AG09309 (cell line): ENCODE measurements at regions not wholly inside any gene's neighbourhood (a gene's known extent, or its start where the extent isn't known, plus 50 kb on each side); places are given as distances from the start of the nearest gene placed in this dataset.

Experiments
- DNase-seq: peaks from one replicate; pipeline ENCODE4 v3.0.0-alpha.2; 2010; ENCODE audit warnings: low read depth
- H3K4me3 ChIP-seq: 2 replicates; pipeline ENCODE4 v1.5.1; 2011; ENCODE audit warnings: mild to moderate bottlenecking, low read depth, low read length, moderate library complexity; ENCODE audit not compliant: control insufficient read depth
- CTCF ChIP-seq: IDR thresholded peaks from 2 replicates; pipeline ENCODE4 v1.5.1; 2011; ENCODE audit warnings: mild to moderate bottlenecking, low read depth, low read length, inconsistent platforms; ENCODE audit not compliant: insufficient read depth, control insufficient read depth; ENCODE audit errors: missing control alignments

DNA sequence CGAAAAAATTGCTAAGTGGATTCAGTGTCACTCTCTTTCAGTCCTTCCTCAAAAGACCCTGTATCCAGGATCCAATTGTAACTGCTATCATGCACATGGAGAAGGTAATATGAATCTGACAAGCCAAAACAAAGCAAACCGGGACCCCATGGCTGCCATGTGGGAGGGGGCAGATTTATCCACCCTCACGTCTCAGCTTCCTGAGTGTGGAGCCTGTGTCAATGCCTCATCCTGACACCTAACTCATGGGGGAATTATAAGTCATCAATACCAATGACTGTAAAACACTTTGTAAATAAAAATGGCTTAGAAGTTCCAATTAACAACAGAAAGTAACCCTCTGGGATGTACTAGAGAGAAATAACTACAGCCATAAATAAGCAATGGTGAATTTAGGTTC lies 174.1 kb upstream of the MCHR2 start:
- no peak for TF ChIP-seq CTCF
- DNase-seq: no peak
- no peak overlapping the region for H3K4me3 ChIP-seq

- no peak for TF ChIP-seq CTCF
- DNase-seq: no peak
- H3K4me3 ChIP-seq: no peak overlapping the region
Observed at GRCh38 chr6:100167585-100167984, 173.6 kb upstream of the MCHR2 start.

DNA sequence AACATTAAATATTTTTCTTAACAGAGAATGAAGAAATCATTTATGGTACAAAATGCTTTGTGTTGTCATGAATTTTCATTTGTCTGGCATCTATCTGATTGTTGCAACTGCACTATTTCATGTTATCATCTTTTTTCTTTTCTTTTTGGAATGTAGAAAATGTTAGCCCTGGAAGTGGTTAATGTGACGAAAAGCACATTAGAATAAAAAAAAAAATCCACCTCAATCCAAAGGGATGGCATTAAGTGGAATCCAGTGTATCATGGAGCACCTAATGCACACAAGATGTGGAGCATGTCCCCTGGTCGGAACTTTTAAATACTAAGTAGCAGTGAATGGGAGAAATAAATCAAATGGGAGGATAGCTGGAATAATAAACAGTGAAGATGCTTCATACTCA lies 172.9 kb upstream of the MCHR2 start:
- TF ChIP-seq CTCF: no peak
- H3K4me3 ChIP-seq: no peak overlapping the region
- DNase-seq: no peak

GRCh38 chr6:100165442-100165841 lies 171.4 kb upstream of the MCHR2 start:
- TF ChIP-seq CTCF: no peak
- no peak for DNase-seq
- H3K4me3 ChIP-seq: no peak overlapping the region

DNA sequence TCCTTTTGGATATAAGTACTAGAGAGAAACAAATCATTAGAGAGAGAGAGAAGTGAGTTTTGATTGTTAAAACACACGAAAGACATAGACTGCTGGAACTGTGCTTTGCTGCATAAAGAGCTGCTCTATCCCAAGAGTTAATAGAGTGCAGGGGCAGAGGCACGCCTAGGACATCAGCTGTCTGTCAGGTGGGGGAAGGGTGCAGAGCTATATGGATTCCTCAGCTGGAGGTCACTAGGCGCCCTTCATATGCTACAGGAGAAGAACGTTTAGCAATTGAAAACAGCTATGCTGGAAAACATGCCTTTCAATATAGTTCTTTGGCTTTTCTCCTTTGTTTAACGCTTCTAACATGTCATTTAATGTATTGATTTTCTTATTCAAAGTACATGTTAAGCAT lies 169.0 kb upstream of the MCHR2 start:
- no peak for TF ChIP-seq CTCF
- DNase-seq: no peak
- no peak overlapping the region for H3K4me3 ChIP-seq

GRCh38 chr6:100161782-100162365 lies 167.9 kb upstream of the MCHR2 start:
- no peak for DNase-seq
- no peak for TF ChIP-seq CTCF
- H3K4me3 ChIP-seq: no peak overlapping the region

DNA sequence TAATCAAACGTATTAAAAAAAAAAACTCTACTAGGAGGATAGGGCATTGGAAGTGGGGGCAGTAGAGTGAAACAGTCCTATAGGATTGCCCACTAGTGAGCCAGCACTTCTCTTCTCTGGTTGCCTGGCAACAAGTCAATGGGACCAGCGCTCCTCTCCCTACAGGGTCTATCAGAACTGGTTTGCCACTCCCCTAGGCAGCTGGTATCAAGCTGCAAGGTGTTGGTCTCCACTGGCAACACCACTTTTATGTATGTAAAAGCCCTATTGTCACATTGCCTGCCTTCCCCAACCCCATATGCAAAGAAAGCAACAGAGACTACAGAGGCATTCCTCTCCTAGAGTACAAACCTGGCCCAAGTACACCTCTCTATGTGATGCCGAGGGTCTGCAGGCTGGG lies 166.9 kb upstream of the MCHR2 start:
- TF ChIP-seq CTCF: no peak
- no peak for DNase-seq

More for the DNA sequence above, 166.9 kb upstream of the MCHR2 start:
- no peak overlapping the region for H3K4me3 ChIP-seq
